ENCODE measurements at regions not wholly inside any gene's neighbourhood (a gene's known extent, or its start where the extent isn't known, plus 50 kb on each side); places are given as distances from the start of the nearest gene placed in this dataset.
"Not testable (repeated sequence)": the region's sequence is repeated elsewhere in the genome, so short reads cannot be mapped to it uniquely, and the experiment has no call there.

DNA sequence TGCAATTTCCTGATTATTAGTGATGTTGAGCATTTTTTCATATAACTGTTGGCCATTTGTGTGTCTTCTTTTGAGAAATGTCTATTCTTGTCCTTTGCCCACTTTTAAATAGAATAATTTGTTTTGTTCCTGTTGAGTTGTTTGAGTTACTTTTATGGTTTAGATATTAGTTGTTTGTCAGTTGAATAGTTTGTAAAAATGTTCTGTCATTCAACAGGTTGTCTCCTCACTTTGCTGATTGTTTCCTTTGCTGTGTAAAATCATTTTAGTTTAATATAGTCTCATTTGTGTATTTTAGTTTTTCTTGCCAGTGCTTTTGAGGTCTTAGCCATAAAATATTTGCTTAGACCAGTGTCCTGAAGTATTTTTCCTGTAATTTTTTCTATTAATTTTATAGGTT, 181.8 kb upstream of the GLRA2 start:
- no peaks in the 10 kb centered on the region for H3K27me3 ChIP-seq (ENCODE audit: insufficient read depth, low read length)
- no peak for TF ChIP-seq EZH2 (IDR thresholded peaks at IDR 0.05; ENCODE audit: borderline replicate concordance, low read length)
- TF ChIP-seq, protein P1, sequence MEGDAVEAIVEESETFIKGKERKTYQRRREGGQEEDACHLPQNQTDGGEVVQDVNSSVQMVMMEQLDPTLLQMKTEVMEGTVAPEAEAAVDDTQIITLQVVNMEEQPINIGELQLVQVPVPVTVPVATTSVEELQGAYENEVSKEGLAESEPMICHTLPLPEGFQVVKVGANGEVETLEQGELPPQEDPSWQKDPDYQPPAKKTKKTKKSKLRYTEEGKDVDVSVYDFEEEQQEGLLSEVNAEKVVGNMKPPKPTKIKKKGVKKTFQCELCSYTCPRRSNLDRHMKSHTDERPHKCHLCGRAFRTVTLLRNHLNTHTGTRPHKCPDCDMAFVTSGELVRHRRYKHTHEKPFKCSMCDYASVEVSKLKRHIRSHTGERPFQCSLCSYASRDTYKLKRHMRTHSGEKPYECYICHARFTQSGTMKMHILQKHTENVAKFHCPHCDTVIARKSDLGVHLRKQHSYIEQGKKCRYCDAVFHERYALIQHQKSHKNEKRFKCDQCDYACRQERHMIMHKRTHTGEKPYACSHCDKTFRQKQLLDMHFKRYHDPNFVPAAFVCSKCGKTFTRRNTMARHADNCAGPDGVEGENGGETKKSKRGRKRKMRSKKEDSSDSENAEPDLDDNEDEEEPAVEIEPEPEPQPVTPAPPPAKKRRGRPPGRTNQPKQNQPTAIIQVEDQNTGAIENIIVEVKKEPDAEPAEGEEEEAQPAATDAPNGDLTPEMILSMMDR (IDR thresholded peaks at IDR 0.05; ENCODE audit: low read length): no peak
- H3K4me1 ChIP-seq (ENCODE audit: insufficient read depth, low read length, severe bottlenecking): no peaks in the 10 kb centered on the region

DNA sequence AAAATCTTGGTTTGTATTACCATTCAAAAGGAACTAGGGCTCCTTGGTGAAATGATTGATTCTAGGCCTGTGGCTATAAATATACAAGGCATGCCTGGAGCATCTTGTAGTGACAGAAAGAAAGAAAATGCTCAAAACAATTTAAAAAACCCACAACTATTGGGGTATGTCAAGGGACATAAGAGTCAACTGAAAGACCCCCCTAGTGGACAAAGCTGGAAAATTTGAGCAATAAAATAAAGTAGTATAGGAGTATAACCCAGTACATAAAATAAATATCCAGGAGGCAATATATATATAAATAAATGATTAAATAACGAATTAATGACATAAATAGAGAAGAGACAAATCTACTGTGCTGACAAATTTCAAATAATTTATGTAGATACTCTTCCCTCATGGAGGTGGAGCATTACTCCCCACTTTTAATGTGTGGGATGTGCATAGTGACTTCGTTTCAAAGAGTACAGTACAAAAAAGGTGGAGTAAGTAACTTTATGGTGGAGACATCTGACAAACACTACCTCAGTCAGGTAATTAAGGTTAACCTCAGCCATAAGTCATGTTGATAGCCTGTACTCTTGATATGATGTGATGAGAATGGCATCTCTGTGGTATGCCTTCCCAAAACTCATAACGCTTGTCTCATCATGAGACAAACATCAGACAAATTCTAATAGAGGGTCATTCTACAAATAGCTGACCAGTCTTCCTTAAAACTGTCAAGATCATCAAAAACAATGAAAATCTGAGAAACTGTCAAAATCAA, 185.0 kb upstream of the GLRA2 start:
- no peaks in the 10 kb centered on the region for H3F3A ChIP-seq (ENCODE audit: insufficient read depth, low read length)
- no peaks in the 10 kb centered on the region for H3K9me2 ChIP-seq (ENCODE audit: low read depth, low read length)
- no peak overlapping the region for H3K4me3 ChIP-seq (ENCODE audit: low read depth, low read length, poor library complexity, severe bottlenecking)
- H3K9ac ChIP-seq (ENCODE audit: low read length): no peak overlapping the region
- H3K4me2 ChIP-seq (ENCODE audit: low read length): no peak overlapping the region
- no peaks in the 10 kb centered on the region for H3K27me3 ChIP-seq (ENCODE audit: insufficient read depth, low read length)
- no peak for TF ChIP-seq EZH2 (IDR thresholded peaks at IDR 0.05; ENCODE audit: borderline replicate concordance, low read length)
- TF ChIP-seq, protein P1 (IDR thresholded peaks at IDR 0.05; ENCODE audit: low read length): peak; percentile 15
- H3K9me3 ChIP-seq (ENCODE audit: low read length): no peaks in the 10 kb centered on the region
- H3K27ac ChIP-seq (ENCODE audit: low read depth, low read length, poor library complexity, severe bottlenecking): no peak overlapping the region
- no peak overlapping the region for H2AFZ ChIP-seq (ENCODE audit: low read length)
- no peaks in the 10 kb centered on the region for H4K20me1 ChIP-seq (ENCODE audit: insufficient read depth, low read length)
- no peaks in the 10 kb centered on the region for H3K79me2 ChIP-seq (ENCODE audit: insufficient read depth, low read length)
- no peaks in the 10 kb centered on the region for H3K36me3 ChIP-seq (ENCODE audit: insufficient read depth, low read length)
- no peaks in the 10 kb centered on the region for H3K4me1 ChIP-seq (ENCODE audit: insufficient read depth, low read length, severe bottlenecking)

More for the DNA sequence above, 181.8 kb upstream of the GLRA2 start:
- no peaks in the 10 kb centered on the region for H3K9me2 ChIP-seq (ENCODE audit: low read depth, low read length)
- H3K4me2 ChIP-seq (ENCODE audit: low read length): no peak overlapping the region
- H3K9me3 ChIP-seq (ENCODE audit: low read length): no peaks in the 10 kb centered on the region
- no peak overlapping the region for H3K9ac ChIP-seq (ENCODE audit: low read length)
- H3K4me3 ChIP-seq (ENCODE audit: low read depth, low read length, poor library complexity, severe bottlenecking): no peak overlapping the region
- no peaks in the 10 kb centered on the region for H4K20me1 ChIP-seq (ENCODE audit: insufficient read depth, low read length)
- H3K36me3 ChIP-seq (ENCODE audit: insufficient read depth, low read length): no peaks in the 10 kb centered on the region
- no peak overlapping the region for H2AFZ ChIP-seq (ENCODE audit: low read length)
- H3F3A ChIP-seq (ENCODE audit: insufficient read depth, low read length): no peaks in the 10 kb centered on the region
- H3K27ac ChIP-seq (ENCODE audit: low read depth, low read length, poor library complexity, severe bottlenecking): no peak overlapping the region
- no peaks in the 10 kb centered on the region for H3K79me2 ChIP-seq (ENCODE audit: insufficient read depth, low read length)

DNA sequence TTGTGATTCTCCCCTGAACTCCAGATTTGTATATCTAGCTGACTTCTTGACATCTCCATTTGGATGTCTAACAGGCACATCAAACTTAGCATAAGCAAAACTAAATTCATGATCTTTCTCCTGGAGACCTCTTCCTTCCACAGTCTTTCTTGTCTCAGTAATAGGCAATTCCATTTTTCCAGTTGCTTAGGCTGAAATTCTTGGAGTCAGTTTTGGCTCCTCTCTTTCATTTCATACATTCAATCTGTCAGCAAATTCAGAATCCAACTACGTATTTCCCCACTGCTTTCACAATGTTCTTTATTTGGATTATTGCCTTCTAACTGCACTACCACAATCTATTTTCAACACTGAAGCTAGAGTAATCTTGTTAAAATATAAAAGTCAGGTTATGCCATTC, 219.9 kb upstream of the GLRA2 start:
- H3K79me2 ChIP-seq (ENCODE audit: insufficient read depth, low read length): no peaks in the 10 kb centered on the region
- no peak overlapping the region for H3K9ac ChIP-seq (ENCODE audit: low read length)
- no peaks in the 10 kb centered on the region for H3F3A ChIP-seq (ENCODE audit: insufficient read depth, low read length)
- H2AFZ ChIP-seq (ENCODE audit: low read length): no peak overlapping the region
- H3K9me2 ChIP-seq (ENCODE audit: low read depth, low read length): no peaks in the 10 kb centered on the region
- H3K4me1 ChIP-seq (ENCODE audit: insufficient read depth, low read length, severe bottlenecking): no peaks in the 10 kb centered on the region
- no peak overlapping the region for H3K4me3 ChIP-seq (ENCODE audit: low read depth, low read length, poor library complexity, severe bottlenecking)
- H3K27ac ChIP-seq (ENCODE audit: low read depth, low read length, poor library complexity, severe bottlenecking): no peak overlapping the region
- no peak overlapping the region for H3K4me2 ChIP-seq (ENCODE audit: low read length)
- no peaks in the 10 kb centered on the region for H3K36me3 ChIP-seq (ENCODE audit: insufficient read depth, low read length)
- H3K27me3 ChIP-seq (ENCODE audit: insufficient read depth, low read length): no peaks in the 10 kb centered on the region
- H4K20me1 ChIP-seq (ENCODE audit: insufficient read depth, low read length): no peaks in the 10 kb centered on the region
- no peak for TF ChIP-seq EZH2 (IDR thresholded peaks at IDR 0.05; ENCODE audit: borderline replicate concordance, low read length)
- TF ChIP-seq, protein P1 (IDR thresholded peaks at IDR 0.05; ENCODE audit: low read length): no peak
- H3K9me3 ChIP-seq (ENCODE audit: low read length): no peaks in the 10 kb centered on the region

DNA sequence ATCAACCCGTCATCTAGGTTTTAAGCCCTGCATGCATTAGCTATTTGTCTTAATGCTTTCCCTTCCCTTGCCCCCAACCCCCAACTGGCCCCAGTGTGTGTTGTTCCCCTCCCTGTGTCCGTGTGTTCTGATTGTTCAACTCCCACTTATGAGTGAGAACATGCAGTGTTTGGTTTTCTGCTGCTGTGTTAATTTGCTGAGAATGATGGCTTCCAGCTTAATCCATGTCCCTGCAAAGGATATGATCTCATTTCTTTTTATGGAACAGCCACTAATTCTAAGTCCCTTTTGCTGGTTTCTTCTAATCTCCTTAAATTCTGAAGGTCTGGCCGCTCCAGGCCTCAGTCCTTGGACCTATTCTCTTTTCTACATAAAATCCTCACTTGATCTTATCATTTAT, 220.4 kb upstream of the GLRA2 start:
- H3K9me3 ChIP-seq (ENCODE audit: low read length); H4K20me1 ChIP-seq (ENCODE audit: insufficient read depth, low read length); H2AFZ ChIP-seq (ENCODE audit: low read length); H3K4me2 ChIP-seq (ENCODE audit: low read length); H3K27ac ChIP-seq (ENCODE audit: low read depth, low read length, poor library complexity, severe bottlenecking); H3K79me2 ChIP-seq (ENCODE audit: insufficient read depth, low read length); H3K4me3 ChIP-seq (ENCODE audit: low read depth, low read length, poor library complexity, severe bottlenecking); H3K27me3 ChIP-seq (ENCODE audit: insufficient read depth, low read length); H3K9me2 ChIP-seq (ENCODE audit: low read depth, low read length); H3K36me3 ChIP-seq (ENCODE audit: insufficient read depth, low read length); H3F3A ChIP-seq (ENCODE audit: insufficient read depth, low read length); H3K9ac ChIP-seq (ENCODE audit: low read length); H3K4me1 ChIP-seq (ENCODE audit: insufficient read depth, low read length, severe bottlenecking): not testable (repeated sequence)
